ENCODE measurements at regions not wholly inside any gene's neighbourhood (a gene's known extent, or its start where the extent isn't known, plus 50 kb on each side); places are given as distances from the start of the nearest gene placed in this dataset.

DNA sequence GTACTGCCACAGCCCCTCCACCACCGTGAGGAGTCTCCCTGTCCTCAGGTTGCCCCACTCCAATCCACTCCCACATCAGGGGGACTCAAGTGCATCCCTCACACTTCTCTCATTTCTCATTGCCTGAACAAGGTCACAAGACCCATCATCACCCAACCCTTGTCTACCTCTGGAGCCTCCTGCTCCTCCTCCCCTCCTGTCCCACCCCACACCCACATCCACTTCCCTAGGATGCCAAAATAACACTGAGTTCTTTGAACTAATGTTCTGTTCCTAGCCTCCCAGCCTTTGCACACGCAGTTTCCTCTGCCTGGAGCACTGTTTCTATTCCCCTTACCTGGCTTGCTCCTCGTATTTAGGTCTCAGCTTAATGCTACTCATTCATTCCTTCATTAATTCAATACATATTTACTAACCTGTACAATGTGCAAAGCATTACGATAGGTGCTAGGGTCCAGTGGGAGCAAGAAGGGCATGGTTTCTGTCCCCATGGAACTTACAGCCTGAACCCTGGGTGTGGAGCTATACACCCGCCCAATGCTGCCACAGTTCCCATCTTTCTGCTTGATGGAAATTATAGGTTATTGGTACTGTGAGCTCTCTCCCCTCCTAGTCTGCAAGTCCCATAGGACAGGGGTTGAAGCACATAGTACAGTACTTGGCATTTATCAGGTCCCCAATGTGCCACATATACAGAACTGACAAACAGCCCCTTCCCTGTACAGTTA is 96.1 kb upstream of the GRIK3 start:
- DNase-seq (ENCODE audit: low read depth) = no peak

DNA sequence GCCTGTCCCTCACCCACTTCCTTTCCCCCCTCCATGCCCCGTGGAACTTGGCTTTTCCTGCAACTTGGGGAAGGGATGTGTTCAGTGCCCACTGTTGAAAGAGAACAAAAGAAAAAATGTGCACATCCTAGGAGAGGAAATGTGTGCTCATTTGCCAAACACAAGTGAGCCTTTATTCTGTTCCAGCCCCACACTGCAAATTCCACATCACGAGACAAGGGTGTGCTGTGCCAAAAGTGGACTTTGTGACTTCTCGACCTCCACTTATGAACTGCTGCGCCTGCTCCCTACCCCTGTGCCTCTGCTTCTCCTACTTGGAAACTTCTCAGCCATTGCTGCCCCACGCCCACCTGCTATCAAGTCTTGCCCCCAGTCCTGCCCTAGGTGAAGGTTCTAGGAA is 97.0 kb upstream of the GRIK3 start:
- no peak for DNase-seq (ENCODE audit: low read depth)

DNA sequence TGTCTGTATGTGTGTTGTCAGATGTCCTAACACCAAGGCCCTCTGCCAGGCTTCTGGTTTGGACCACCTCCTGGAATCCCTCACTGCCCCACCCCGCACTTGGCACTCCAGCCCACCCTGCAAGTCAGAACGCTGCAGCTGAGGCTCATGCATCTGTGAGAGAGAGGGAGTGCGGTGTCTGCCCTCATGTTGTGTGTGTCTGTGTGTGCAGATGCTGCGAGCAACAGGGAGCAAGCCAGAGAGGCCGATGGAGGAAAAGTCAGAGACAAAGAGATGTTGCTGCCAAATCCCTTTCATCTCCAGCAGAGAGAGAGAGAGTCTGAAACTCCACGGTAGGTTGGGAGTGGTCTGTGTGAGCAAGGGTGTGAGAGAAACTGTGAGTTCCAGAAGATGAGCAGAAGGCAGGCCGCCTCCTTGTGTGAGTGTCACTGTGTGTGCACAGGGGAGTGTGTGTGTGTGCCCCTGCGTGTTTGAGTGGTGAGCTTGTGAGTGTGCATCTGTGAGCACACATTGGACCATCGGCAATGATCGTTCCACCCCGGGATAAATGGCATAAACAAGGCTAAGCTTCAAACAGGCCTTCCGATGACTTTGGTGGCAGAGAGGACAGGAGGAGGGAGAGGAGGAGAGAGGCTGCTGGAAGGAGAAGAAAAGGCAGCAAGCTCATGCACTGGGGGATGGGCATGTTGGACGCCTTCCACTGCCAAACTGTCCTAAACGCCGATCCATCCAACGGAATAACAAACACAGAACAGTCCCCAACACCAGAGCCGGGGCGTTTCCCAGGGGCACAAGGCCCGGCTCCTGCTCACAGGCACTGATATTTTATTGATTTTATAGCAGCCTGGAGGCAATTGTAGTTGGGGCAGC is 99.2 kb upstream of the GRIK3 start:
- no peak for DNase-seq (ENCODE audit: low read depth)

DNA sequence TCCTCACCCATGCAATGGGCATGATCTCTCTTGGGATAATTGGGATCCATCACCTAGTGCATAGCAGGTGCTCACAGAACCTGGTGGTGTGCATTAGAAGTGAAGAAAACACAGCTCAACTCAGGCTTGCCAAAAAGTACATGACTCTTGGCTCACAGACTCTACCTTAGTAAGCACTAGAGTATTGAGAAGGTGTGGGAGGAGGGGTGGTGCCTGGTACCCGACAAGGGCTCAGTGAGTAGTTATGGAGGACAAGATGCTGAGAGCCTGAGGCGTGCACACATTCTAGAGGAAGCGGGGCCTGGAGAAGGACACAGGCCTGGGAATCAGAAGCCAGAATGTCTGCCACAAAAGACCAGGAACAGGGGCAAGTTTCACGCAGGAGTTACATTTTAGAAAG is 100.3 kb upstream of the GRIK3 start:
- DNase-seq (ENCODE audit: low read depth) = no peak

DNA sequence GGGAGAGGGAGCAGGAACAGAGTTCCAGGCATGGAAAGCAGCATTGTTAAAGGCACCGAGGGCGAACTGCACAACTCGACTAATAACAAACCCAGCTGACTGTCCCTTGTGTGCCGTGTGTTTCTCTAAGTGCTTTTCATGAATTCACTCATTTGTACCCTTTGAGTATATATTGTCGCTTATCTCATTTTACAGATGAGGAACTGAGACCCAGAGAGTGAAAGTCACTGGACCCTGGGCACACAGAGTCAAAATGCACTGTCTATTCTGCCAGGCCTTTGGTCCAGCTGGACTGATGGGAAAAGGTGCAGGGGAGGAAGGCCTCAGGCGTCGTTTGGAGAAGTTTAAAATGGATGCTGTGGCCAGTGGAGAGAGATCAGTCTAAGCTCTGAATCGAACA is 100.7 kb upstream of the GRIK3 start:
- DNase-seq (ENCODE audit: low read depth) = no peak

DNA sequence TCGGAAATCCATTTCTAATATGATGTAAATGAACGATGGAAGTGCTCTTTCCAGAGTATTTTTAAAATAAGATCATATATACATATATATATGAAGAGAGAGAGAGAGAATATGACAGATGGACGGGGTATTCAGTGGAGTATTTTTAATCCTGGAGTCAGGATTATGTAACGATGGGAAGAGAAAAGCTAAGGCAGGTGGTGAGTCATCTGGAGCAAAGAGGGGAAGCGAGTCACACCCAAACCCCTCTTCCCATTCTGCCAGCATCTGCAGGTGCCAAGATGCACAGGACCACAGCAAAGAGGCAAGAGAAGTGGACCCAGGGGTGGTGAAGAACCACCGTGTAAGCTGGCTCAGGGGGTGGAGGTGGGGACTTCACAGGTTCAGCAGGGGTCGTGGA is 102.7 kb upstream of the GRIK3 start:
- no peak for DNase-seq (ENCODE audit: low read depth)

DNA sequence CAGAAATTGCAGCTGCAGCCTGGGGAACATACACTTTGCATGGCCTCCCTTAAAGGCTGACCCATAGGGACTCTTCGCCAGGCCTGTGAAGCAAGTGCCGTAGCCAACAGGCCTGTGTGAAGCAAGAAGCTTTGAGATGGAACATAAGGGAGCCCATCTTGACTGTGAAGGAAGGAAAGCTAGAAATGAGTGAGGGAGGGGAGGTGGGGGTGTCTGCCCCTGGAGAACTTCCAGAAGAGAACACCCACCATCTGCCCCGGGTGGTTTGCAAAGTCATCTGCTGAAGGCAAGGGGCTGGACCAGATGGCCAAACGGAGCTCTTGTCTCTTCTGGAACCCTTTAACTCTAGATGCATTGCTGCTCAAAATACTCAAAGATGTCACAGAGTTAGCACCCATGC is 103.3 kb upstream of the GRIK3 start:
- DNase-seq (ENCODE audit: low read depth) = no peak

DNA sequence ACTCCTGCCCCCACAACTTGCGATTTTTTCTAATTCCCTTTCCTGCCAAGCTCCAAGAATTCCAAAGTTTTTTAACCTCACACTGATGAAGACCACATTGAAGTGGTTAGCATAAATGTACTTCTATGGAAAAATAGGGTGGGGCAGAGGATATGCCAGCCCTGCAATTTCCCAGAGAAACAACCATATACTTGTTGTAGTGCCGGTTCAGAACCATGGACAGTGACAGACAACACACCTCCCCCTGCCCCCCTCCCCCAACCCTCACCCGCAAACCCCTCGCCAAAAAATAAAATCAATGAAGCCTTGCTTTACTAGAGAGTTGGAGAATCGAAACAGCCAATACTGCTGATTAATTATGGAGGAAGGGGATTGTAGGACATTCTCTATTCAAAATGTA is 109.5 kb upstream of the GRIK3 start:
- no peak for DNase-seq (ENCODE audit: low read depth)

DNA sequence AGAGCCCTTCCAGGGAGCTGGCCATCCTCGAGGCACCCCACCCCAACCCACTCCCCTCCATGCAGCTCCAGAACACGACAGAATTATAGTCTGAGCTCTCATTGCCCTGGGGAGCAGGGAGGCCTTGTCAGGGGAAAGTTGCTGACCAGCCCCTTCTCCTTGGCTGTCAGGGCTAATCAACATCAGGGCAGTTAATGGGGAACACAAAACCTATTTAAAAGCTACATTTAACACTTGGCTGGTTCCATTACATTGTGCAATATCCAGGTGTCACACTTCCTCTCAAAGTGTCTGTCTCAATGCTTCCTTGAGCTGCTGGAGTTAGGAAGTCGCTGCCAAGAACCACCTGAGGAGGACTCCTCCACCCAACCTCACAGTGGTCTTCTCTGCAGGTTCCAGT is 111.8 kb upstream of the GRIK3 start:
- DNase-seq (ENCODE audit: low read depth) = no peak

DNA sequence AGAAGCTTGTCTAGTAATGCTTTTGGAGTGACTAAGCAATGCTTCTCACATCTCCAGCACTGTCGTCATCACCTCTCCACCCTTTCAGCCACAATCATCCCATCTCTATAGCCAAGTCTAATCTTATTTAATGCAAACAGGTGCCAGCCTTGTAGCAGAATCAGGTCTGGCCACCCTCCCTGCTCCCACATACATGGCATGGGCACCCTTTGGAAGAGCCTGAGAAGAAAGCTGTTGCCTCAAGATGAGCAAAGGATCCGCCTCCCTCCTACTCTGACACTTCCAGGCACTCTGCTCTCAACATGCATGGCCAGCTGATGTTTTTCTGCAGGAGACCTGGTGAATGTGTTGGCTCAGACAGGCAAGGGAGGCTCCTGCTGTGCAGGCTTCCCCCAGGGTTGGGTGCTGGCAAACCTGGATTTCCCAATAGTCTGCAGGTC is 113.1 kb upstream of the GRIK3 start:
- DNase-seq (ENCODE audit: low read depth) = no peak

DNA sequence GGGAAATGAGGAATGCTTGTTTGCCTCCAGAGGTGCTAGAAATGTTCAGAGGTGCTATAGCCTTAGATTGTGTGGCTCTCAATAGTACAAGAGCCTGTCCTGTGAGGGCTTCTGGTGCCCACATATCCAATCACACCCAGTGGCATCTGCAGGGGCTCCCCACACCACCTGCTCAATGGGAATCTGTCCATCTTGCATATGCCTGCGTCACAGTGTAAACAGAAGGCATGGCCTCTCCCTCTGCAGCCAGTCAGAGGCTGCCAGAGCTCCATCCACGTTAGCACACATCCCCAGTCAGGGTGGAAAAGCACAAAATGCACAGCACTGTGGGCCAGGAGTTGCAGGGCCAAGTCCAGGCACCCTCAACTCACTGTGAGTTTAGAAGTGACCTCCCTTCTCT is 113.6 kb upstream of the GRIK3 start:
- no peak for DNase-seq (ENCODE audit: low read depth)

DNA sequence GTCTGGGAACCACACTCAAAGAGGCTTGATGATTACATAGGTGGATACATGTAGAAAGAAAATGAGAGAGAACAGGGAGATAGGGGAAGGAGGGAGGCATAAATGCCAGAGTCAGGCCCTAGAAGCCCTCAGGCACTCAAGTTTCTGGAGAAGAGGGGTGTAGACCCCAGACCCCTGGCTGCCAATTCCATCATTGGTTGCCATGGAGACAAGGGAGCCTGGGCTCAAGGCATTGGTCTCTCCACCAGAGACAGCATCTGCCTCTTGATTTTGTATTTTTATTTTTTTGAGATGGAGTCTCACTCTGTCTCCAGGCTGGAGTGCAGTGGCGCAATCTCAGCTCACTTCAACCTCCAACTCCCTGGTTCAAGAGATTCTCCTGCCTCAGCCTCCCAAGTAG is 114.3 kb upstream of the GRIK3 start:
- DNase-seq (ENCODE audit: low read depth) = no peak

DNA sequence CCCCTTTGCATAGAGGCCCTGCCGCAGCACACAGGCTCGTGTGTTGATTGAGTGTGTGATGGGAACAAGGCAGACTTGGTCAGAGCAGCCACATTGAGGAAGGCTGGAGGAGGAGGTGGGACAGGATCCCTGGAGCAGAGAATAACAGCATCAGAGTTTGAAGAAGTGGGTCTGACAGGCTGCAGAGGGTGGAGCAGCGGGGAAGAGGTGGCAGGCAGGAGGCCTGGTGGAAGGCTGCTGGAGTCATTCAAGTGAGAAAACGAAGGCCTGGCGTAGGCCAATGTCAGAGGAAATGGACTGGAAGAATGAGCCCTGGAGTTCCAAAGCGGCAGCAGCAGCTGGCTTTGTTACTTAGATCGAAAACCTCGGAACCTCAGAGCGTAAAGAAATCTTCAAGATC is 115.0 kb upstream of the GRIK3 start:
- DNase-seq (ENCODE audit: low read depth) = no peak

DNA sequence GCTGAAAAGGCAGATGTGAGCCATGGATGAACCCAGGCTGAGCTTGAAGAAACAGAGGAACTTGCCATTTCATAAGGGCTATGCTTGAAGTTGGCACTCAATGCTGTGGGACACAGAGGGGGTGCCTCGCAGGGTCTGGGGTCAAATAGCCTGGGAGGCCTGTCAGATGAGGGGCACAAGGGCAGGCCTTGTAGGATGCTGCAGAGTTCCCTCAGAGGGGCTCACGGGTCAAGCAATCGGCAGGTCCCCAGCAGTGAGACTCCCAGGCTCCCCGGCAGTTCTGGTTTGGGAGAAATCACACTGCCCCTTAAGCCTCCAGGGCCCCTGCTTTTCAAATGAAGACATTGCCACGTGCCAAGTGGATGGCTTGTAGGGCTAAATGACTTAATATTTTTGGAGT is 116.7 kb upstream of the GRIK3 start:
- no peak for DNase-seq (ENCODE audit: low read depth)

DNA sequence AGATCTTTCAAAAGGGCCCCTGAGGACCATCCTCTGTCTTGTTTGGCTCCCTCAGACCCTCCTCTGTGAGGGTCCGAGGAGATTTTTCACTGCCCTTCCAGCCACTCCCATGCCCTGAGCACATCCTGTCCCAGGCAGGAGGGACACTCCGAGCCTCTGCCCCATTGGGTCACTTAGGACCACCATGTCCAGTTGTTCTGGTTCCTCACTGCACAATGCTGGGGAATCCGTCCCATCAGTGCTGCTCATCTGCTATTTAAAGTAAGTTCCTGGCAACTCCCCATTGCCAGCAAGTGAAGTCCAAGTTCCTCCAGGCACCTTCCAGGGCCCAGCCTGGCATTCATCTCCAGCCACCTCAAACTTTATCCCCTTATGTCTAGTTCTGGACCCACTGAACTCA is 117.5 kb upstream of the GRIK3 start:
- DNase-seq (ENCODE audit: low read depth) = no peak

DNA sequence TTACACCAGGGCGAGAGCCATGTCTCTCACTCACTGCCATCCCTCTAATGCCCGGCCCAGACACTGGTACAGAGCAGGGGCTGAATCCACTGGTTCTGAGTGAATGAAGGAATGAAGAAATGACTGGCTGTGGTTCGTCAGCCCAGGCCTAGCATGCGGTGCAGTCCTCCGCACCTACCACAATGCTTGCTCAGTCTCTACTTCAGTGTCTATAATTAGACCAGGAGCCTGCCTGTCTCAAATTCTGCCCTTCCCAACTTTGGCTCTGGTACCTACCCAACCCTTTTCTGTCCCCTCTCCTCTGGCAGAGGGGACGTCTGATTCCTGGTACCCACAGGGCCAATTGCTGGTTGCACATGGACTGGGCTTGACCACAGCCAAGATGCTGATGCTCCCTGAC is 118.2 kb upstream of the GRIK3 start:
- DNase-seq (ENCODE audit: low read depth) = no peak

DNA sequence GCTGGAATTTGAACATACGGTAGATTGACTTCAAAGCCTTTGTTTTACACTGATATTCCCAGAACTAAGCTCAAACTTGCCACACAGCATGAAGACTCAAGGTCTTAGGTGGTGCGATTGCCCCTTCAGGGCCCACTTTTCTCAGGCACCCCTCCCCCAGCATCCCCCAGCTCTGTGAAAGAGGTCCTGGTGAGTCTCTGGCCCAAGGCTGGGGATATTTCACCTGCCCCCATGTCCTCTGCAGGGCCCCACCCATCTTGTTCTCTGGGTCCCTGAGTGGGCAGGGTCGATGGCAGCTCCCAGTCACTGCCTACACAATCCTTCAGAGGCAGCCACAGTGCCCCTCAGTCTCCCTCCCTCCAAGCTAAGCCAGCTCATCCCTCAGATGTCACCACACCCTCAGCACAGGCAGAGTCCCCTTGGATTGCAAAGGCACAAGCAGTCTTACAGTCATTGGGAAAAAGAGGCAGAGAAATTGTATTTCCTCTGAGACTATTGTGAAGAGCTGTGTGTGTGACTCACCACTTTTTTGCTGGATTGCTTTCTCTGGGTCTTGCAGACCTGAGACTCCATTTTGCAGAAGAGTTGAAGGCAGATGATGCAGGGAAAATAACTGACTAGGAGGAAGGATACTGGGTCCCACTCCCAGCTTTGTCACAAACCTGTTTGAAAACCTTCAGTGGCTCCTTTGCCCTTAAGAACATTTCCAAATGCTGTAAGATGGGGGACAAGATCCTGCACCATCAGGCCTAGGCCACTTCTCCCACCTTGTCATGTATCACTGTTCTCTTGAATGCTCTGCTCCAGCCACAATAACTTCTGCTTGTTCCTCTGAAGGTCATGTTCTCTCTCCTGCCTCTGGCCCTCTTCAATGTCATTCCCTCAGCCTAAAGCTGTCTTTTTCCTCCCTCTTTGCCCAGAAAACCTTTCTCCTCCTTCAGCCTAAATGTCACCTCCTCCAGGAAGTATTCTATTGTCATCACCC is 119.1 kb upstream of the GRIK3 start:
- DNase-seq (ENCODE audit: low read depth) = no peak

DNA sequence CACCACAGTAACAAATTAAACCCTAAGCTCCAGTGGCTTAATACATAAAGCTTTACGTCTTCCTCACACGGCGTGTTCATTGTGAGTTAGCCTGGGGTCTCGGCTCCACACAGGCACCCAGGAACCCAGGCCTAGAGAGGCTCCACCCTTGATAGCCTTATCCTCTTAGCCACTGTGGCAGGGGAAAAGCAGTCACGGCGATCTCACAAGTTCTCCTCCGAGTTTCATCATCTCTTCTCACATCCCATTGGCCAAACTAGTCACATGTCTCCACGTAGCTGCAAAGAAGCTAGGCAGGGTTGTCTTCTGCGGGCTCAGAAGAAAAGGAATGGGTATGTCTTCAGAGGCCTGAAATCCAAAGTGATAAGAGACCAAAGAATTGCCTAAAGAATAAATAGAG is 122.3 kb upstream of the GRIK3 start:
- DNase-seq (ENCODE audit: low read depth) = no peak

DNA sequence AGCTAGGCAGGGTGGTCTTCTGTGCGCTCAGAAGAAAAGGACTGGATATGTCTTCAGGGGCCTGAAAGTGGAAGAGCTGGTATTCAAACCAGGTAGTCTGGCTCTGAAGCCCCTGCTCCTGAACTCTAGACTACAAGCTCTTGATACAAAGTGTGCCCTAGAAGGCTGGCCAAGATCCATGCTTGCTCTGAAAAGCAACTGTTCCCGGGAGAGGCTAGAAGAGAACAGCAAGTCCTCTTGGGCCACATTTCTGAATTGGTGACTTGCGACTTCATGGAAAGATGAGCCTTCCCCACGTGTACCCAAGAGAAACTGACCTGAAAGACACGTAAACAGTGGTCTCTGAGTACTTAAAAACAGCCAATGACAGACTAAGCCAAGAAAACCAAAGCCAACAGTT is 123.3 kb upstream of the GRIK3 start:
- no peak for DNase-seq (ENCODE audit: low read depth)

DNA sequence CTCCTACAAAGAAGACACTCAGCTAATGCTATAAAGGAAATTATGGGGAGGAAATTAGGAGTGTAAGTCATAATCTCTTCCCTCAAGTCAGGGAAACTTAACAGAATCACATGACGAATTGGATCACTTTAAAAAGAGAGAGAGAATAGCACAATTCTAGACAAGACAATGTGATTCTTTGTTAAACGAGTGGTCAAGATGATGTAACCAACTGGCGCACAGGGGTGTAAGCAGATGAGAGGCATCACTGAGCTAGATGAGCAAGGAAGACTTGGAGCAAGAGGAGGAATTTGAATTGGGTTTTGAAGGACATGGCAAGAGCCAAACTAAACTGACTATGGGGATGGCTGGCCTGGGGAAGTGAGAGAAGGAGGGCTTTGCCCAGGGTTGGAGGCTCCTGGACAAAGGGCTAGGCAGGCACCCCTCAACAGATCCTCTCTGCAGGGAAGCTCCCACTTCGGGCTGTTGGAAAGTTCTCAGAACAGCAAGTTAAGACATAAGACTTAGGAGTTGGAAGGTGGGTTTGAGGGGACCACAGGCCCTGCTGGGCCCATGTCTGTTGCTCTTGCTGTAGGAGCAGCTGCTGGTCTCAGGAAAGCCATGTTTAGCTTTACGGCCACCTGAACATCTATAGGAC is 123.9 kb upstream of the GRIK3 start:
- no peak for DNase-seq (ENCODE audit: low read depth)

DNA sequence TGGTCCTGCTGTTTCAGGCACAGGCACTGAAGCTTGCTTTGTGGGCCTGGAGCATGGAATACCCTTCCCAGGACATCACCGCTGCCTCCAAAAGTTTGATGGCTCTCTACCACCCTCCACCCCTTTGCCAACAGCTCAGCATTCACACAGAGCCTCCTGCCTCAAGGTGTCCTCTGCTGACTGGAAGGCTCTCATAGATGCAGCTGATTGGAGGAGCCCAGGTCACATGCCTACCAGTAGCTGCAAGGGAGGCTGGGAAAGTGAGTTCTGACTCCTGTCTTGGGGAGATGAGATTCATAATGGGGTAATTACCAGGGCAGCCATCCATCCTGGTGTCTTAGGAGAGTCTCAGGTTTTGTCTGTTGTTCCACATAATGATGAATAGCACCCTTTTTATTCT is 124.8 kb upstream of the GRIK3 start:
- DNase-seq (ENCODE audit: low read depth) = no peak

DNA sequence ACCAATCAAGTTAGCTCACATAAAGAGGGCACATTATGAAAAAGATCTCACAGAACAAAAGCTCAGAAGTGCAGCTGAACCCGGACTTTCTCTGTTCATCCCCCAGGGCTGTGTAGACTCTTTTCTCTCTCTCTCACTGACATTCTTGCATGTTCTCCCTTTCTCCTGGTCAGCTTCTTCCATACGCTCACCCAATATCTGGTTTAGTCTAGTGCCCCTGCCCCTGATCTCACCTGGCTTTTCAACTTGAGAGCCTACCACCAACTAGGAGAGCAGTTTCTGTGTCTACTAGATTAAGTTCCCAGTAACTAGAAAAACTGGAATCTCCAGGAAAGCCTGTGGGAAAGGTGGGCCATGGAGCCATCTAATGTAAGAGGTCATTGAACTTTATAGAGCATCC is 126.9 kb upstream of the GRIK3 start:
- no peak for DNase-seq (ENCODE audit: low read depth)

Data from ELR (cell line).